Stimulated activated CD4-positive, alpha-beta T cell treated with anti-CD3 and anti-CD28 coated beads, Interleukin-4, amount 100 ng/mL, for 4 hours (primary cell): ENCODE measurements at regions not wholly inside any gene's neighbourhood (a gene's known extent, or its start where the extent isn't known, plus 50 kb on each side); places are given as distances from the start of the nearest gene placed in this dataset.

Experiments used
- DNase-seq, 2 experiments: peaks; one replicate each; pipeline ENCODE4 v3.0.0-alpha.2; 2020

GRCh38 chr10:128865436-128866195, 601.4 kb upstream of the MGMT start:
- no peak for DNase-seq

DNA sequence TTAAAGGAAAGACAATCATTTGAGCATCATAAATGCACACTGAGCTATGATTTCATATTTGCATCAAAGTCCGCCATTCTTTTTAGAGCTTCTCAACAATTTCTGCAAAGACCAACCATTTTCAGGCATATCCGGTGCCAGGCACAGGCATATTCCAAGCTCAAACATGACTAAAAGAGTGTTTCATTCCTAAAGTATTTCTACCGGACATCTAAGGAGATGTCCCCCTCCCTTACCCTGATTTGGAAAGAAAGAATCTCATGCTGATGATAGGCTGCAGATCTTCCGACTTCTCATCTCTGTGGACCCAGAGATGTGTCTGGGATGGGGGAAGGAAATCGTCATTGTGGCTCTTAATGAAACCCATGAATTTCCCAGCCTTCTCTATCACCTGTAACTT, 600.5 kb upstream of the MGMT start:
- no peak for DNase-seq

GRCh38 chr10:128867210-128867609, 599.8 kb upstream of the MGMT start:
- DNase-seq, result no peak

DNA sequence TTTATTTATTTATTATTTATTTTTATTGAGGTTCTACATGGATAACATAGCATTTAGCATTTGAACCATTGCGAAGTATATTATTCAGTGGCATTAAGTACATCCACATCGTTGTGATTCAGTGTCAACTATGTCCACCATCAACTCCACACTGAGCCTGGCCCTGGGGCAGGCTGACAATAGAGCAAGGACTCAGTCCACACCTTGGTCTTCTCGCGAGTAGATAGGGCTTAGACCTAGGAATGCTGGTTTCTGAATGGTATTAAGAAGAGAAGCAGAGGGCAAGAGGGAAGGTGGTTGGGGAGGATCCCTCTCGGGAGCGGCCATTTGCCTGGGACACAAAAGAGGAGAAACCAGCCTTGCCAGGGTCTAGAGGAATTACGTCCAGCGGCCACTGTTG, 599.2 kb upstream of the MGMT start:
- no peak for DNase-seq

DNA sequence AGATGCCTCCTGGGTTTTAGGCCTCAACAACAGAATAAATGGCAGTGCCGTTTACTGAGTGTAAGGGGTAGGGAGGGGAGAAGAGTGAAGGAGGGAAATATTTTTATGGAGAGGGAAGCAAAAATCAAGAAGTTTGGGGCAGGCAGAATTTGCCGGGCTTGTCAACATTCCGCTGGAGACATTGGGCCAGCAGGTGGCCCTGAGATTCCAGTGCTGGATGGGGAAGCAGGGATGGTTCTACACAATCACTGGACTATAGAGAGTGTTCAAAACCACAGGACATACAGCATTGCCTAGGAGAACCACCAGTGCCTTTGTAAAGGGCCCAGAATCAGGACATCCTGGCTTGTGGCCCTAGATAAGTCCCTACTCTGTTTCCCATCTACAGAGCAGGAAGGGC, 598.6 kb upstream of the MGMT start:
- no peak for DNase-seq

GRCh38 chr10:128869101-128869749, 597.8 kb upstream of the MGMT start:
- no peak for DNase-seq

DNA sequence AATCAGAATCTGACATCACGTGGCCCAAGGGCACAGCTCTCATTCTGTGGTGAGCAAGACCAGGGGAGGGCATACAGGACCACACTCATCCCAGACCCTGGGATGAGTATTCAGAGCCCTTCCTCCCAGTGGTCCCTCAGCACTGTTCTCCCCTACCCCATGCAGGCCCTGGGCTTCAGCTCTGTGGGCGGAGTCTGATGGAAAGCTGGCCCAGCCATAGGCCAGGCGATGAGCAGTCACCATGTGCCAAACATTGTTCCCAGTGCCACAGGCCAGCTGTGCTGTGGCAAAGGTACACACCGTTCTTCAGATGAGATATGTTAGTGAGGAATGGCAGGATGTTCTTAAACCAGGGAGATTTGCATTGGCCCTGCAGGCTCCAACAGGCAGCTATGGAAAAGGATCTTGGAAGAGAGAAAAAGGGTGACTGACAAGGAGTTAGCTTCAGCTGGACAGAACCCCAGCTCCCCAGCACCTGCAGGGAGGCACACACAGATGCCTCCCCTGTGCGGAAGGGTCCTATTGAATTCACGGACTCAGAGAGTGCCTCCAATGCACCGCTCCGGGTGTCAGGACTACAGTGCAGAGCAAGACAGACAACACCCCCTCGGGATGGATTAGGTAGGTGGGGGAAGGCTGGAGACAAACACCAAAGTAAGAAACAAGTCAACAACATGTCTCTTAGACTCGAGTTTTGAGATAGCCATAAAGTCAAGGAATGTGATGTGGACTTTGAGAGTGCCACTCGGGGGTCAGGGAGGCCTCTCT, 596.0 kb upstream of the MGMT start:
- no peak for DNase-seq

DNA sequence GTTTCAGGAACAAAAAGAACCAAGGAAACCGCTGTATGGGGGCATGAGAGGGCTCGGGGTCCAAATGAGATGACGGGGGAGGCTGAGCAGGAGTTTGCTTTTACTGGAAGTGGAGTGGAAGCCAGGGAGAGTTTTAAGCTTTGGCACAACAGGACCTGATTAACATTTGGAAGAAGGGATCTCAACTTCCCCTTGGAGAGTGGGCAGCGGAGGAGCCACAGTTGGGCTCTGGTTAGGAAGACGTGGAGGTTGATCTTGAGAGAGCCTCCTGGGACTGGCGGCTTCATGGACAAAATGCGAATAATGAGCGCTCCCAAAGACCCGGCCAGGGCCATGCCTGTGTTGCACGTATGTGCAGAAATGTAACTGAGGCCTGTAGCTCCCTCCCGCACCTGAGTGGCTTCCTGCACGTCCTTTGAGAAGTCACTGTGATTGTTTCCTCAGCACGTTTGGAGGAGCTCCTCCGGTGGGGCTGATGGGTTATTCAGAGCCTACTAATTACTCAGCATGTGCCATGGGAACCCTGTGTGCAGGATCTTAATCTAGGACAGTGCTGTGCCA, 595.3 kb upstream of the MGMT start:
- no peak for DNase-seq

GRCh38 chr10:128873411-128874054, 593.5 kb upstream of the MGMT start:
- no peak for DNase-seq

- no peak for DNase-seq
Observed at GRCh38 chr10:128874331-128874730, 592.7 kb upstream of the MGMT start.

DNA sequence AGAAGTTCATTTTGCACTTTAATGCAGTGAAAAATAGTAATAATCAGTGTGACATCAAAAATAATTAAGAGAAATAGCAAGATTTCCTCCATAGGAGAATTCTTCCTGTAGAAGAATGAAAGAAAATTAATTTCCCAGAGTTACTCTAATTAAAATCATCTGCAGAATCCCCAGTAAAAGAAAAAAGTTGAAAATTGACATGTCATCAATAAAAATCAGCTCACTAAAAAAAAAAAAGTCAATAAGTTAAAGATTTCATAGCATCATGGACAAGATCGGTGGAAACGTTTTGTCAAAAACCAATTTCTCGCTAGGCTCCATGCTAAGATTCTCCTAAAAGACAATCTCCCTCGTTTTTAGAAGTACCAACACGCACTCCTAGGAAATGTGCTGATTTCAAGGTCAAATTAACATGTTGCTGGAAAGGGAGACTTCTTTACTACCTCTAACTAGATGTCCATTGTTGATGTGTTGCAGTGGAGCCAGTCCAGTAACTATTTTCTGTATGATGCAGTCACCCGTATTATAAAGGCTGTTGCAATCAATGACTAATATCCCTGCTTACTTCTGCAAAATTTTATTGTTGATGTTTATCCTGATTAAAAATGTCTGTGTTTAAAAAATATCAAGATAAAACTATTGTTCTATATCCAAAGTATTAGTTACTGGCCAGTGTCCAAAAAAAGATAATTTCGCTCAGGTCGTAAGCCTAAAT, 591.9 kb upstream of the MGMT start:
- DNase-seq, result no peak

- no peak for DNase-seq
Observed at GRCh38 chr10:128875956-128876736, 590.9 kb upstream of the MGMT start.

DNA sequence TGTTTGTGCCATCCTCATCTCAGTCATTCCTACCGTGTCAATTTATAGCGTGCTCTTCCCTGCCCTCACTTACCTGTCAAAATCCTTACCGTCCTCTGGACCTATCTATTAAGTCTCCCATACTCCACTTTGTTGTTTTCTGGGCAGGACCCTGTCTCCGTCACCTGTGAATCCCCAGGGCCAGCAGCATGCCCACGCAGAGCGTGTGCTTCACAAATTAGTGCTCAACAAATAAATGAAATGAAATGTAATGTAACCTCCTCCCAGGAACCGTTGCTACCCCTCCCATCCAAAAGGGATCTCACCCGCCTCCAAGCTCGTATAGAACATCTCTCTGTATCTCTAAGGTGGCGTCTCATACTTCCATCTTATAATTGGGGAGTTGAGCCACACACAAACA, 589.9 kb upstream of the MGMT start:
- DNase-seq, result no peak

DNA sequence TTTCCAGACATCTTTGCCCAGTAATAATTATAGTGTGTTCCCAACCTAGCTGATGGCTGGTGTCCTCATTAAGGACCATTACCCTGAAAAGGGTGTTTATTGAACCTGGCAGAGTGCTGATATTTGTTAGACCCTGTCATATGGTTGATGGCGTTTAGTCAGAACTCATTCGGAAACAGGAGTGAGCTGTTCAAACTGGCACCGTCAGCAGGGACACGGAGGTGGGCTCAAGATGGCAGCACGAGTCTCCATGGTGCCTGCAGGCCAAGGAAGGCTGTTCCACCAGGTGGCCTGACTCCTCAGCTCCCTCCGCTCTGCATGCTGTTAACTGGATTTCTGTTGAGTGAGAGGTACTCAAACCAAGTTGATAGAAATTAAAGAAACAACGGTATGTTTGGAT, 589.1 kb upstream of the MGMT start:
- no peak for DNase-seq

GRCh38 chr10:128879030-128879429, 588.0 kb upstream of the MGMT start:
- DNase-seq, result no peak

- no peak for DNase-seq
Observed at GRCh38 chr10:128879441-128880140, 587.5 kb upstream of the MGMT start.

- no peak for DNase-seq
Observed at GRCh38 chr10:128880159-128880725, 586.8 kb upstream of the MGMT start.

DNA sequence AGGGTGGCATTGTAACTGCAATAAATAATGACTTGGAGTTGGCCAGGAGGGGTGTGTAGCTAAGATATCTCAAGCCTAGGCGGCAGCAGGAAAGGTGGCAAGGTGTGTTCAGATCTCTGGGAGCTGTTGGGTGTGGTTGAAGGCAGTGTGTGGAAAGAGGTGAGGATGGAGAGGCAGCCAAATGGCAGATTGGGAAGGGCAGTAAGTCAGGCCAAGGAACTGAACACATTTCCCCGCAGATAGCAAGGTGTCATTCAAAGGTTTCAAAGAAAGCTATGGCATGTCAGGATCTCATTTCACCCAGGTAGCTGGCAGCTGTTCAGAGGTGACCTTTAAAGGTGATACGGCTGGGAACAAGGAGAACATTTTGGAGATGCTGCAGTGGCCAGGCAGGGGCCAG, 586.0 kb upstream of the MGMT start:
- no peak for DNase-seq

- DNase-seq, result no peak
Observed at GRCh38 chr10:128883231-128884032, 583.6 kb upstream of the MGMT start.

DNA sequence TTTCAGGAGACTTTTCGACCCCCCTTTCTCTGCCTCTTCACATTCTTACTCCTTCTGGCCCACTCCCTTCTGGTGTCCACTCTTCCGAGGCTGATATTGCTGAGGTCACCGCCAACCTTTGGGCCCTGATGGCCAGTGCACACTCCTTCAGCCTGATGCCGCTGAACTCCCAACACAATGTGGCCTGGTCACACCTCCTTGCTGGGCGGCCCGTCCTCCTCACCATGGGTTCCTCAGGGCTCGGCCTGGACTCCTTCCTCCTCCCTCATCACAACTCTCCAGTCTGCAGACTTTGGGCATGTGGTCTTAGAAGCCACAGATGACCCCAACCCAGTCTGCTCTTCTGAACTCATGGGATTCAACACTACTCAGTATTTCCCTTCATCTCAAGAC, 583.0 kb upstream of the MGMT start:
- no peak for DNase-seq
